22Rv1 (cell line): ENCODE measurements at regions not wholly inside any gene's neighbourhood (a gene's known extent, or its start where the extent isn't known, plus 50 kb on each side); places are given as distances from the start of the nearest gene placed in this dataset.

Experiments
- CTCF ChIP-seq: fragments of 450-650 bp; IDR thresholded peaks from 2 replicates; pipeline ENCODE4 v1.5.1; 2017; ENCODE audit warnings: mild to moderate bottlenecking
- ZFX ChIP-seq: fragments of 450-650 bp; IDR thresholded peaks from 2 replicates; pipeline ENCODE4 v1.6.1; 2017; ENCODE audit warnings: antibody characterized with exemption, borderline replicate concordance

GRCh38 chr10:128907155-128907941 lies 559.7 kb upstream of the MGMT start:
- TF ChIP-seq CTCF (no peak), ZFX (no peak)
